ENCODE measurements at regions not wholly inside any gene's neighbourhood (a gene's known extent, or its start where the extent isn't known, plus 50 kb on each side); places are given as distances from the start of the nearest gene placed in this dataset.

DNA sequence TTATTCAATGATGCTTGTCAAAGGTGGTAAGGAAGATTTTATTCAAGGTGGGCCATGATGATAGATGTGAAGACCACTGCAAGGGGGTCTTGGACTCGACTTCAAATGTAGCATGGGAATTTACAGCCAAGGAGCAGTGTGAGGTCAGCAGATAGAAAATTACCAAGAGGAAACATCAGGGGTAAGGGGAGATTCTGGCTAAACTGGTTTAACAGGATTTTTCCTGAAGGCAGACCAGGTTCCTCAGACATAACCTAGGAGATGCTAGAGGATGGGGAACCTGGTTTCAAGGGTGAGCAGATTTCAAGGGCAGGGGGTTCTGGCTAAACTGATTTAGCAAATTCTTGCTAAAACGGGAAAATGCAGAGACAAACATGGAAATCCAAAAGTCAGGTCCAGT, 464.9 kb downstream of the TAFA4 start:
- DNase-seq = no peak

DNA sequence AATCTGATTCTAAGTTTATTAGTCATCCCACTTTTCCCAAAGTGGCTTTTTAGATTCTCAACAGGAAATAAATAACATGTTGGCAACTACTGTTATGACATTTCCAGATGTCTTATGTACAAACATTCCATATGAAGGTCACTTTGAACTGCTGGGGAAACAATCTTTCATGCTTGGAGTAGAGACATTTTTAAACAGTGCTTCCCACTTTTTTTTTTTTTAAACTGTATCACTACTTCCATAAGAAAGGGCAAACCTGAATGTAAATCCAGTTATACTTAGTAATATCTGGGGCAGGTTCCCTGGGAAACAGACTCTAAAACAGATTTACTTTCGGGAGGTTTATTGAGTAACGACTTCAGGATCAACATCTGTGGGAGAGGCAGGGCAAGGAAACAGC, 473.8 kb downstream of the TAFA4 start:
- DNase-seq = peak; percentile 0 to 57 (median 26)

DNA sequence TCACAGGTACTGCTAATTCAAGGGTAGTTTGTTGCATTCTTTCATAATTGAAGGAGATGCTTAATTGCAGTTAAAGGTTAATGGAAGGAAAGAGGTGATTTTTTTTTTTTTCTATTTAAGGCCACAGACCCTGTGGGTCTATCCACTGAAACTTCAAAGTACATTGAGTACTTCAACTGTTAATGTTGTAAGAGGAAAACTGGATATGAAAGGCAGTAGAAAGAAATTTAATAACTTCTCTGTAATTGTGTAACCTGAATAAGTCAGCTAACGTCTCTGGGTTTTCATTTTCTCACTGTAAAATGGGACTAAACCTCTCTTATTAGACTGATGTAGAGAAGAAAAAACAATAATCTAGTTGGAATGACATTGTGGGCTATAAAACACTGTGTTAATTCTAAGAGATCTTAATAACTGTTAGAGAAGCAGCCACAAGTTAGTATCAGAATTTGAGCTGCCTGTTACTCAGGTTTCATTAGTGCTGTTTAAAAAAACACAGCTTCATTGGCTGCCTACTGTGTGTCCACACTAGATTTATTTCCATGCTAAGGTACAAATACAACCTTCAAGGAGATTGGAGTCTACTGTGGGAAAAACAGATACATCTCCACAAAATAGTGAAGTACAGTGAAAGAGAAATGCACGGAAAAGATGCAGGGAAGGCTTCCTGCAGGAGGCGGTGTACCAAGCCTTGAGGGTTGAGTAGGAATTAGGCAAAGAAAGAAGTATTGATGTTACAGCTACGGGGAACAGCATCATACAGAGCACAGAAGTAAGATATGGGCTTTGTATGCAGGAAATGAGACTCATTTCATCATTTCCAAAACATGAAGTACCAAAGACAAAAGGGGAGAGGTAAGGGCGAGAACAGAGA, 483.6 kb downstream of the TAFA4 start:
- no peak for DNase-seq

DNA sequence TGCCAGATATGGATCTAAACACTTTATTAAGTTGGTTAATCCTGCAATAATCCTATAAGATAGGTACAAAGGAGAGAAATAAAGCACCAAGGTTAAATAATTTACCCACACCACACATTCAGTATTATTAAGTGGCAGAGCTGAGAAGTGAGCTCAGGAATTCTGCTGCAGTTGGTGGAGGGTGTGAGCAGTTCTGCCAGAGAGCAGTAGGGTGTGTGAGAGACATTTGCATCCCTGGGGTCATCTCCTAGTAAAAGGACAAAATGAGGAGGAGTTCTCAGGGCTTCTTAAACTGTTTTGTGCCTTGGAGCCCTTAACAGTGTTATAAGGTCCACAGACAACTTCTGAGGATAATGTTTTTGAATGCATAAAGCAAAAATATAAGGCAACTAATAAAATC, 484.5 kb downstream of the TAFA4 start:
- no peak for DNase-seq

DNA sequence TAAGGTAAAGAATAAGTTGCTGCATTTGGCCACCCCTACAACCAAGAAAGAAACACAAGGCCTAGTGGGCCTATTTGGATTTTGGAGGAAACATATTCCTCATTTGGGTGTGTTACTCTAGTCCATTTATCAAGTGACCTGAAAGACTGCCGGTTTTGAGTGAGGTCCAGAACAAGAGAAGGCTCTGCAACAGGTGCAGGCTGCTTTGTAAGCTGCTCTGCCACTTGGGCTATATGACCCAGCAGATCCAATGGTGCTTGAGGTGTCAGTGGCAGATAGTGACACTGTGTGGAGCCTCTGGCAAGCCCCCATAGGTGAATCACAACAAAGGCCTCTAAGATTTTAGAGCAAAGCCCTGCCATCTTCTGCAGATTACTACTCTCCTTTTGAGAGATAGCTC, 491.3 kb downstream of the TAFA4 start:
- no peak for DNase-seq

DNA sequence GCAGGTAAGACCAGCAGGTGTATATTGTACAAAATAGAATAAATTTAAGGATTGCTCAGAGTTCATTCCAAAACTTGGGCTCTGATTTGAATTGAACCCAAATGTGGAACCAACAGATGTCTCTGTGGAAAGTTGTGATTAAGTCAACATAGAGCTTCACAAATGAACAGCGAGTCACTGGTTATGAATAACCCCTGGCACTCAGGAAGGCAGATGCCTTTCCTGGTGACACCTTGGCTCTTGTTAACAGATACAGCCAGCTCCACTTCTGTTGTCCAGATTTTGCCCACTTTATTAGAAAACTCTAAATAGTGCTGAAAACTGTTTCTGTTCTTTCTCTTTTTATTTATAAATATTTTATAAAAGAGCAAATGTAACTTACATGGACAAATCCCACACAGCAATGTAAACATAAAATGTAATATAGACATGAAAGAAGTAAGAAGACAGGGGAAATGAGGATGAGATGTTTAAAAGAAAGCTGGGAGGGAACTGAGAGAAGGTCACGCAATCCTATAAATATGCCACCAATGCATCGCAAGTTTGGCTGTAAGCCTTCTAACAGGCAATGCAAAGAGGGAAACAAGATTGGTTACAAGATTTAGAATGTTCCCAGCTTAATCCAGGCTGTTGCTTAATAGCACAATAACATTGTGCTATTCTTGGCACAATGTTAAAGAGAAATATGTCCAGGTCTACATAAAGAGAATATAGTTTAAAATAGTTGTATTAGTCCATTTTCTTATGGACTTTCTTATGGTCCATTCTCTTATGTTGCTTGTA, 495.5 kb downstream of the TAFA4 start:
- no peak for DNase-seq

DNA sequence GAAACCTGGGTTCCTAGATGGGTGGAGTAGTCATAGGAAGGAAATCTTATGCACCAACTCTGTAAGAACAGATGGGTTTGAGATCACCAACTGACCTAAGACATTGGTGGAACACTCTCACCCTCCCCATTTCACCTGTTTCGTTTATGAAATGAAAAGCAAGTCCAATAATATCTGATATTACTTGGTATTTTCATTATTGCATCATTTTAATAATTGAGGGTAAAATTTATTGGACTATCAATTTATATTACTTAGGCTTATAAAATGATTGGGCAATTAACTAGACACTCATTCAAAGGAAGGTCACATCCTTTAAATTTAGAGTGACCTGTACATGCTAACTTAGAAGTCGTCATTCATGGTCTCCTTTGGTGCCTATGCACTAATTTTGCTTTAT, 503.9 kb downstream of the TAFA4 start:
- no peak for DNase-seq

DNA sequence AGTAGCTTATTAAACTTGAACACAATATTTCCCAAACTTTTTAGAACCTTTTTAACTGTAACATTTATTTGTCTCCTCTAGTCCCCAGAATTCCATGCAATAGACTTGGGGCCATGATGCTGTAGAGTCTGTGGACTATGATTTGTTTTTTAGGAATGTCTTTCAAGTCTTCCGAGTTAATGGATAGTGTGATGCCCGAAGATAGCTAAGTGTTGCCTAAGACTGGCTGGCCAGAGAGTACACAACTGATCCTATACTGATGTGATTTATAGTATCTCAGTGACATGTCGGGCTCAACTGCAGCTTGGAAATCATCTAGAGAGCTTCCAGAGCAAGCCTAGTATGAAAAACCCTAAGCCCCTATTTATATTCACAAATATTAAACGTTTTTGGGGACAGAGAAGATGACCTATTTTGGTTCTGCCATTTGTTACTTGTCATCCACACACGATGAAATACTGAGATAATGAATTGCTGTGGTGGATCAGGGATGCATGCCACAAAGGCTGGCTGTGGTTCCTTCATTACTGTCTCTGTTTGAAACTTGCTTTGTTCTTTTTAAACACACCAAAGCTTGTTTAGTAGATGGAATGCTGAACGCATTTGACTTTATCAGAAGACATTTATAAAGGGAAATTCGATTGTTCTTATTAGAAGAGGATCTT, 507.4 kb downstream of the TAFA4 start:
- DNase-seq = no peak

DNA sequence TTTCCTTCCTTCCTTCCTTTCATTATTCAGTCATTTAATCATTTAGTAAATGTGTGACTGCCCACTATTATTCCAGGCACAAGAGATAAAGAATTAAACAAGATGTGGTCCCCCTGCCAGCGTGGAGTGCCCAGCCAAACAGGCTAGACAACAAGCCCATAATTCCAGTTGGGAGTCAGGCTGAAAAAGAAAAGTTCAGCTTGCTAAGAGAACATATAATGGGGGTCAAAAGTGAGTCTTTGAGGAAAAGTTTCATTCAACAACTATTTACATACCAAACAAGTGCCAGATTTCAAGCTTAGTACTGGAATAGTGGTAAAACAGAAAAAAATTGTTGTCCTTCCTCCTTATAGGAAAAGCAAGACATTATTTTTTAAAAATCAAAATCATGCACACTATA, 523.7 kb downstream of the TAFA4 start:
- no peak for DNase-seq

DNA sequence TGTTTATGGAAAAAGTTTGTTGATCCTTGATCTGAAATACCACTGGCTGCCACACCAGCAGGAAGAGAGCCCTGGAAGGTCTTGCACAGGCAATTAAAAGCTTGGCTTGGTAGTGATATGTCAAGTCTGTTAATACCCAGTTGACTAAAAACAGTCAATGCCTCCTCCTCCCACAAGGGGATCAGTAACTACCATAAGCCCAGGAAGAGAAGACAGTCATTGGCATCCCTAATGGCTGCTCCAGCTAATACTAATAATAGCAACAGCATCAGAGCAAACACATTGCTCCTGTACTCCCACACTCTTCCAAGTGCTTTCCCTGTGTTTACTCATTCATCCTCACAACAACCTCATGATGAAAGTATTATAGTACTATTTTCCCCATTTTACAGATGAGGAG, 528.6 kb downstream of the TAFA4 start:
- no peak for DNase-seq

DNA sequence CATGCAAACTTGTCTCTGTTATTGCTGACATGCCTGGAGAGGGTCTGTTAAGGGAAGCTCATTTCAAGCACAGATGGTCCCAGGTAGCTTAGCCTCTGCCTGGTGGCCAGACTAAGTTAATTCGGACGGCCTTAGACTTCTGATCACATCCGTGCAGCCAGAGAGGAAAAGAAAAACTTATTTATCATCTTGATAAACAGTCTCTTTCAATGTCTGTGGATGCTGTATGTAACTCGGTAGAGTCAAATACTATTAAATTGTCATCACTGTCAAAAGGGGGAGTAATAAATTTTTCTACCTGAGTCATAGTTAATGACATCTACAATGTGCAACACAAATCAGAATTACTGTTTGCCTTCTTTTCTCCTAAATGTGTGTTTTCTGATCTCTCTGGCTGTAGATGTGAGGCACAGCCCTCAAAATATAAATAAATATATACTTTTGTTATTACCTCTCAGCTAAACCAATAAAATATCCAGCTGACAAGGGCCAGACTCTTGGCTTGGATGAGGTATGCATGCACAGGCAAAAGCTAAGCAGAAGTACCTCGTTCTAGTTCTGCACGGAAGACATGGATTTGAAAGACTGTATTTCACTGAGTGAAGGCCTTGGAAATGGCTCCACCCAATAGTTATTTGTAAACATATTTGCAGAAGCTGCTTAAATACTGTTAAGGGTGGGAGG, 530.0 kb downstream of the TAFA4 start:
- no peak for DNase-seq

DNA sequence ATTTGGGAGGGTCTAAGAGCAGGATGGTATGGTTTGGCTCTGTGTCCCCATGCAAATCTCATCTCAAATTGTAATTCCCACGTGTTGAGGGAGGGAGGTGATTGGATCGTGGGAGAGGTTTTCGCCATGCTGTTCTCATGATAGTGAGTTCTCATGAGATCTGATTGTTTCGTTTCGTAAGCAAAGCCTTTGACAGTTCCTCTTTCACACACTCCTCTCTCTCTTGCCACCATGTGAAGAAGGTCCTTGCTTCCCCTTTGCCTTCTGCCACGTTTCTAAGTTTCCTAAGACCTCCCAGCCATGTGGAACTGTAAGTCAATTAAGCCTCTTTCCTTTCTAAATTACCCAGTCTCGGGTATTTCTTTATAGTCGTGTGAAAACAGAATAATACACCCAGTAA, 553.7 kb downstream of the TAFA4 start:
- no peak for DNase-seq

DNA sequence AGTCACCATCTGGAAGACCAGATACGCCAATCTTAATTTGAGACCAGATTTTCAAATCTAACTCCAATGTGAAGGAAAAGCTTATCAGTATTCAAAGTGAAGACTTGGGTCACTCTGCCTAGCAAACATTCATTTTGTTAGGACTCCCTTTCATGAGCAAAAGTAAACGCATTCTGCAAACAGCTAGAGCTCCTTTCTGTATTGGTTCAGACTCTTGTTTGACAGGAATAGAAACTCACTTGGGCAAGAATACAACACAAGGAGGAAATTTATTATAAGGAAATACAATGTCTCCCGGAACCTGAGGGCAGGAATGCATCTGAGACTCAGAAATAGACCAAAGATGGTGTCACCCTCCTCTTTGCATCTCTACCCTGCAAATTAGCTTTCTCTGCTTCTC, 558.6 kb downstream of the TAFA4 start:
- DNase-seq = no peak

DNA sequence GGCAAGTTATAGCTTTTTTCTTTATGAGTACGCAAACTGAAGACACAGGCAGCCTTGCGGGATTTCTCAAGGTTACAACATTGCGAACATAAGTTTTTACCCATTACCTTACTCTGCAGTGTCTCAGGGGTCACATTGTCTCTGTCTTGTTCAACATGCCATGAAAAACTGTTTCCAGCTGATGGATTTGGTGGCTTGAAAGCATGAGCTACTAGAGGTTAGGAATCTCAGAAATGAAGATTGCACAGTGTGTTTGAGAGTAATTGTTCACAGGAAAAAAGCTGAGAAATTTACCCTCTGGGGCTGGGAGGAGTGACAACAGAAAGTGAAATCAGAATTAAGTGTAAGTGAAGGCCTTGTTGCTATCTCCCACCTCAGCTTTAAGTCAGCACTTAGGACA, 568.6 kb downstream of the TAFA4 start:
- no peak for DNase-seq

DNA sequence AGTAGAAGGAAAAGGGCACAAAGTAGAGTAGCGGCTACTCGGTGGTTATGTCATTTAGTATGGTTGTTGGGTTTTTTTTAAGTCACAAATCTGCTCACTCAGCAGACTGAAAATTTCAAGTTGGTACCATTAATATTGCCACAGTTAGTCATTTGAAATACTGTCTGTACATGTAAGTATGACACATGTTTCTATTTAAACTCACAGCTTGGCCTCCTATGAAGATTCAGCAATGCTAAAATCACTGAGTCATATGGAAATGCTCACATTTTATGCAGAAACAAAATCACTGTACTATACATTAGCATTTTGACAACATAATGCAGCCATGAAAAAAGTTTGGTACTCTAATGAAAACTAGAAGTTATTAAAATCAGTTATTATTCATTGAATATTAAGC, 571.9 kb downstream of the TAFA4 start:
- DNase-seq = no peak

DNA sequence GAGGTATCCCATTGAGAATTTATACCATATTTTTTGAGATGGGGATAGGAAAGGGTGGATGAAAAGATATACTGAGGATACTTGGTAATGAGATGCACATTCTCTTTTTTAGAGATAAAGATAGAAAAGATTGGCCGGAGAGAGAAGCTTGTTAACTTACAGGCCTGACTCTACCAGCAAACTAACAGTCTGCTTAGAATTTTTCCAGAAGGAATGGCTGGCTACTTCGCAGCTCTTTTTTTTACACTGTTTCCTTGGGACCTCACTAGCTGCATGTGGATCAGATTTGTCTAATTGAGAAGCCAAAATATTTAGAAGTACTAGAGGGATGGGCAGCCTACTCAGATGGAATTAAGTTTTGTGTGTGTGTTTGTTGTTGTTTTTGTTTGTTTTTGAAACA, 586.6 kb downstream of the TAFA4 start:
- DNase-seq = no peak

DNA sequence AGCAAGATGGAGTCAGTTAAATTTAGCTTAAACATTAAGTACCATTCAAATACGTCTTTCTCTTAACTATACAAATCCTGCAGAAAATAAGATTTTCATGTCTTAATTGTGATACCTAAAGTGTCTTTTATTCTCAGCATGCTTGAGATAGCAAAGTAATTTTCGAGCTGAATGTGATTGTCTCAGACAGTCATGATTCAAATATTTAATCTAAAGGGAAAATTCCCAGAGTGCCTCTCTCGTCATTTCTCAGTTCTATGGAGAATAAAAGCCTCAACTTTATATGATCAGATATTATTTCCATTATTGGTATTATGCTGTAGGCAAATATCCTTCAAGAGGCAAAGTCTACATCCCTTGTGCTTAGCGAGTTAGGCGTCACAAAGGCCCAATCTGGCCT, 589.9 kb downstream of the TAFA4 start:
- DNase-seq = no peak

DNA sequence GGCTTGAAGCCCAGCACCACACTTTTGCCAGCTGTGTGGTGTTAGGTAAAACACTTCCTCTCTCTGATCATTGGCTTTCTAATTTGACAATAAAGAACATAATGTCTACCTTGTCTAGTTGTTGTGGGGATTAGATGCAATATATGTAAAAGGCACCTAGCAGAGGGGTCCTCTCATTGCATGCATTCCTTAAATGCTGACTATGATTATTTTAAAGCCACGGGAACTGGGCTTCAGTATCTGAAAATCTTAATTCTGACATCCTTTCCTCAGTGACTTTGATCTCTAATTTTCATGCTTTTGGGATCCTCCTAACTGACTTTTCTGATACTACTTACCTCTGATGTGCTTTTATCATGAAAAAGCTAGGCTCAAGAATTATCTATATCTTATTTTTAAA, 596.3 kb downstream of the TAFA4 start:
- no peak for DNase-seq

DNA sequence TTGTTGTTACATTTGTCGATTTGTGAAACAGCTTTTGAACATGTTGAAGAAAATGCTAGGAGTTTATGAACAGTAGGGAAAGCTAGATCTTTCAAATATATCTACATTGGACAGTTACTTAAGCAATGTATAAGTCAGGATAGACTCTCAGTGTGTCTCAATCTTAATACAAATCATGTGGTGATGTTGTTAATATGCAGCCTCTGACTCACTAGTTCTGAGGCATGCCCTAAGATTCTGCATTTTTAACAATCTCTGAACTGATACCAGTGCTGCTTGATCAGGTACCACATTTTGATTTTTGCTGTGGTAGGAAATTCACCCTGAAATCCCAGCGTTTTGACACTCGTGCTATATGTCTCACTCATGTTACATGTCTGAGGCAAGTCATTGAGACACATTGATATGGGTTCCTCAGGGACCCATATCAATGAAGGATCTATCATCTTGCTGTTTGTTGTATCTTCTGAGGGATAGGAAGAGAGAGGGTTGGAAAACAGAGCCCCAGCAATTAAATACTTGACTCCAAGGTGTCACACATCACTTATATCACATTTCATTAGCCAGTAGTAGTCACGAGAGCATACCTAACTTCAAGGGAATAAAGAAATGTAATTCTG, 597.9 kb downstream of the TAFA4 start:
- no peak for DNase-seq

DNA sequence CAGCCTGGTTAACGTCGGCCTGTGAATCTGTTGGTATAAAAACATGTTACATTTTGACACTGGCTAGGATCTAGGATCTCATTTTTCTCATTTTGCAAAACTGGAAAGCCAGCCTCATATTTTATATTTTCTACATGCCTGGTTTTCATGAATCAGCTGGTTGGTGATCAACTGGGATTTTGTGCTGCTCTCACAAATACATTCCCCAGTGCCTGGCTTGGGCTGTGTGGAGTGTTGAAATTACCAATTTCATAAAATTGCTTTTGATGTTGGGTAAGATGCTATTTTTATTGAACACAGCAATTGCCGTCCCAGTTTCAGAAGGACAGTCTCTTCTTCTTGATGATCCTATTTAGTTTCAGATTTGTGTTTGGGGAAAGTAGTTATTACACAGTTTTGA, 604.3 kb downstream of the TAFA4 start:
- DNase-seq = no peak

DNA sequence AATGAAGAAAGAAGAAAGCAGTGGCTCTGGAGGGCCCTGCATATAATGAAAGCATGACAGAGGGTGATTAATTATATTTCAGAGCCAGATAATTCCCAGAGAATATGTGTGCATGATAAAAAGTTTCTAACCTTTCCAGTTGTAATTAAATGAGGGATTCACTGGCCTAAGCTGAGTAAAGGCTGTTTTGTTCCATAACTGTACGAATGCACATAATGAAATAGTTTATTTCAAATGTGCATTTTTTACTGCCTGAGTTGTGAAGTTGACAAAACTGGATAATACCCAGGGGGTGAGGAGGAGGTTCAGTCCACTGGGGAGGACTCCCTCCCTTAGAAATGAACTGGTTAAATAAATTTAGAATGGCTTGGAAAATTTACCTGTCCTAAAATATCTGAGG, 616.4 kb downstream of the TAFA4 start:
- DNase-seq = no peak

DNA sequence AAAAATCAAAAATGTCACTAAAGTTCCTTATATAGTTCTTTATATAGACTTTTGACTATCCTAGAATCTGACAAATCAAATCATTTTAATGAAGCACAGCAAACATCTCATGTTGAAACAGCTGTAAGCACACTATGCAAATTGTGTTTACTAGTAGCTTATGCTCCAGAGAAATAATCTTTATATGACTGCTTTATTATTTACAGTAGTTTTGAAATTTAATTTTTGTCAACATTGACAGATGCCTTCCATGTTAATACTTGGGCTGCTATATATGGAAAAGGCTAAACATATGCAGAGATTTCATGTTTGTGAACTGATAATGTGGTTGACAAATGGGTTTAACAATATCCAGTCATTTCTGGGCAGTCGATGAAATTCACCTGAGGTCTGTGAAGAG, 616.8 kb downstream of the TAFA4 start:
- DNase-seq = no peak

Measured in muscle of back (tissue), 3 donors.